HUDEP-2 (cell line): ENCODE measurements at regions not wholly inside any gene's neighbourhood (a gene's known extent, or its start where the extent isn't known, plus 50 kb on each side); places are given as distances from the start of the nearest gene placed in this dataset.
A peak's percentile ranks its signal among the peaks of the same experiment; 100 is the strongest.
"Not testable (repeated sequence)": the region's sequence is repeated elsewhere in the genome, so short reads cannot be mapped to it uniquely, and the experiment has no call there.

ENCODE experiments used
- DNase-seq, 76 experiments: peaks; one replicate each; lab custom pipeline; 2025; ENCODE audit not compliant: unreplicated experiment in 76 of 76; lab: John Stamatoyannopoulos, UW

- DNase-seq, result no peak
Observed at GRCh38 chr9:75454891-75455290, 366.6 kb downstream of the OSTF1 start.

GRCh38 chr9:75455444-75455921 lies 367.2 kb downstream of the OSTF1 start:
- DNase-seq, result no peak

- DNase-seq, result no peak
Observed at GRCh38 chr9:75456698-75457097, 368.4 kb downstream of the OSTF1 start.

- no peak for DNase-seq
Observed at GRCh38 chr9:75457474-75458011, 369.2 kb downstream of the OSTF1 start.

- not testable (repeated sequence) for DNase-seq
Observed at GRCh38 chr9:75459311-75459710, 371.0 kb downstream of the OSTF1 start.

- DNase-seq, result no peak
Observed at GRCh38 chr9:75461183-75461582, 372.9 kb downstream of the OSTF1 start.

GRCh38 chr9:75462866-75463265 lies 374.6 kb downstream of the OSTF1 start:
- no peak for DNase-seq

- peak in 1 of 76 experiments; percentile 3 for DNase-seq
Observed at GRCh38 chr9:75463871-75464270, 375.6 kb downstream of the OSTF1 start.

- no peak for DNase-seq
Observed at GRCh38 chr9:75464726-75465125, 376.4 kb downstream of the OSTF1 start.

- no peak for DNase-seq
Observed at GRCh38 chr9:75467142-75467541, 378.8 kb downstream of the OSTF1 start.

- no peak for DNase-seq
Observed at GRCh38 chr9:75471549-75472114, 383.3 kb downstream of the OSTF1 start.

- DNase-seq, result peak in 1 of 76 experiments; percentile 0
Observed at GRCh38 chr9:75482566-75482965, 394.3 kb downstream of the OSTF1 start.

- no peak for DNase-seq
Observed at GRCh38 chr9:75483636-75484035, 395.3 kb downstream of the OSTF1 start.

- DNase-seq, result no peak
Observed at GRCh38 chr9:75487856-75488718, 399.8 kb downstream of the OSTF1 start.

GRCh38 chr9:75488719-75489110 lies 400.4 kb downstream of the OSTF1 start:
- no peak for DNase-seq

- DNase-seq, result no peak
Observed at GRCh38 chr9:75490326-75490725, 400.1 kb upstream of the PCSK5 start.

- DNase-seq, result no peak
Observed at GRCh38 chr9:75491533-75491932, 398.9 kb upstream of the PCSK5 start.

GRCh38 chr9:75499812-75500211 lies 390.7 kb upstream of the PCSK5 start:
- no peak for DNase-seq

GRCh38 chr9:75500479-75500878 lies 390.0 kb upstream of the PCSK5 start:
- DNase-seq, result no peak

- DNase-seq, result not testable (repeated sequence)
Observed at GRCh38 chr9:75500940-75501339, 389.5 kb upstream of the PCSK5 start.

GRCh38 chr9:75504721-75505120 lies 385.8 kb upstream of the PCSK5 start:
- no peak for DNase-seq

GRCh38 chr9:75505654-75506053 lies 384.8 kb upstream of the PCSK5 start:
- DNase-seq, result no peak
